ENCODE measurements at regions not wholly inside any gene's neighbourhood (a gene's known extent, or its start where the extent isn't known, plus 50 kb on each side); places are given as distances from the start of the nearest gene placed in this dataset.

DNA sequence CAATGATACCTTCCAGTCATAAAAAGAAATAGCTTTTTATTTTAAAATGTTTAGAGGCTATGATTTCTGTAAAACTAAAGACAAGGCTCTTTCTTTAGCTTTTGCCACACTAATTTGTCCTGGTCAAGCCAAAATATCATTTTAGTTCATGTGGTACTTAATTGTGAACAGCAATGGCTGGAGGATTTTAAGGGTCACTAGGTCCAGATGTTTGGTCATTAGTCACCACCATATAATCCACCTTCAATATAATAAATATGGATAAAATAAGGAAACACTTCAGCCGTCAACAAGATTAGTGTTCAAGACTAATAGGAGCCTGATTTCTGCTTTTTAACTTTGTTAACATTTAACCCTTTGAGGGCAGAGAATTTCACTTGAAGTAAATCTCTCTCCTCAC lies 50.0 kb upstream of the HGF start:
- TF ChIP-seq EP300 (IDR thresholded peaks at IDR 0.05) (no peak), POLR2AphosphoS5 (IDR thresholded peaks at IDR 0.05) (no peak), POLR2A (IDR thresholded peaks at IDR 0.05) (no peak)
- TF ChIP-seq, protein P1, sequence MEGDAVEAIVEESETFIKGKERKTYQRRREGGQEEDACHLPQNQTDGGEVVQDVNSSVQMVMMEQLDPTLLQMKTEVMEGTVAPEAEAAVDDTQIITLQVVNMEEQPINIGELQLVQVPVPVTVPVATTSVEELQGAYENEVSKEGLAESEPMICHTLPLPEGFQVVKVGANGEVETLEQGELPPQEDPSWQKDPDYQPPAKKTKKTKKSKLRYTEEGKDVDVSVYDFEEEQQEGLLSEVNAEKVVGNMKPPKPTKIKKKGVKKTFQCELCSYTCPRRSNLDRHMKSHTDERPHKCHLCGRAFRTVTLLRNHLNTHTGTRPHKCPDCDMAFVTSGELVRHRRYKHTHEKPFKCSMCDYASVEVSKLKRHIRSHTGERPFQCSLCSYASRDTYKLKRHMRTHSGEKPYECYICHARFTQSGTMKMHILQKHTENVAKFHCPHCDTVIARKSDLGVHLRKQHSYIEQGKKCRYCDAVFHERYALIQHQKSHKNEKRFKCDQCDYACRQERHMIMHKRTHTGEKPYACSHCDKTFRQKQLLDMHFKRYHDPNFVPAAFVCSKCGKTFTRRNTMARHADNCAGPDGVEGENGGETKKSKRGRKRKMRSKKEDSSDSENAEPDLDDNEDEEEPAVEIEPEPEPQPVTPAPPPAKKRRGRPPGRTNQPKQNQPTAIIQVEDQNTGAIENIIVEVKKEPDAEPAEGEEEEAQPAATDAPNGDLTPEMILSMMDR (IDR thresholded peaks at IDR 0.05) = no peak

Measured in suprapubic skin (tissue), 4 donors.